ENCODE measurements at regions not wholly inside any gene's neighbourhood (a gene's known extent, or its start where the extent isn't known, plus 50 kb on each side); places are given as distances from the start of the nearest gene placed in this dataset.
A peak's percentile ranks its signal among the peaks of the same experiment; 100 is the strongest.

DNA sequence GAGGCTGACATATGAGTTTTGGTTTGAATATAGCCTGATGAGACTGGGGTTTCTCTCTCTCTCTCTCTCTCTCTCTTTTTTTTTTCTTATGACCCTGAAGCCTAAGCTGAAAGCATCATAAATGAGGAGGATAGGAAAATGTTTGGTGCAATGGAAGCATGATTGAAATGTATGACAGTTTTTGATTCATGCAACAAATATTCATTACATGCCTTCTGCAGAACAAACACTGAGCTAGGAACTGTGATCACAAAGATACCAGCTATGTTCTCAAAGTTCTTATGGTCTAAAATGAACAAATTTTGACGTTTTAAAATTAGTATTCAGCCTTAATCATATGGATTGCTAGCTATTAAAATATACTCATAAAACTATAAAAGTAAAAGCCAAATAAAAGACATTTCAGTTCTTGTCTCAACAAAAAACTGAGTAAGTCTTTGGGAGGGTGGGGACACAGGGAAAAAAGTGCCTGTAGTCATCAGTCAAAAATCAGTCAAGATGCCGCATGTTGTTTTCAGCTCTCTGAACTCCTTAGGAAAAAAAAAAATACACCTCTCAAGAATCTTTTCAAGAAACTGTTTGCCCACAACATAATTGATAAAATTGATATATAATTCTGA is 57.2 kb downstream of the NKX6-1 start:
- DNase-seq = no peak

DNA sequence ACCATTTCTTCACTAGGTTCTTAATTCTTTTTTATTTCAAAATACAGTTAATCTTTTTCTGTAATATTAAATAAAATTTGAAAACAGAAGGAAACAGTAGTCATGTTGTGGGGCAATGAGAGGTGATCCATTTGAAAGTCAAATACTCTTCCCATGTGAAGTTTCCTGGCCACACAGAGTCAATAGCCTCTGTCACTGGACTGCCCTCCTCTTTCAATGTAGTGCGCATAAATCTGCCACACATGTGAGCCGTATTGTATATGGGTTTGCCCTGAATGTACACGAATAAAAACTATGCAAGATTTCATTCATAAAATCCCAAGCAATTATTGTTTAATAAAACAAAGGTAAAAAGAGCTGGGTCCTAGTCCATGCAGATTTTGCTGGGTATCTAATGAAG is 59.1 kb downstream of the NKX6-1 start:
- DNase-seq = no peak

DNA sequence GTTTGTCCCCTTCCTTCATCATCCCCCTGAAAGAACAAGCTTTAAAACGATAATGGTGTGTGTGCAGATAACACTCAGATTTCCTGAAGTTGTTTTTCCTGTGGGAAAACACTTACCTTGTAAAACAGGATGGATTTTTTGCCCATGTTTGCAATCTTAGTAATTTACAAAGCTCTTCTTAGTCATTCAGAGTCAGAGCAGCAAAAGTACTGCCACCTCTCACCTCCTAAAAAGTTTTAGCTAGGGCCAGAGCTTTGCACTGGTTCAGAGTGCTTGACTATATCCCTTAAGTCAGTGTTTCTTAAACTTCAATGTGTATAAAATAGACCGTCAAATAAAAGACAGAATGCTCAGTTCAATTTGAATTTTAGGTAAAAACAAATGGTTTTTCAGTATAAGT is 62.3 kb downstream of the NKX6-1 start:
- no peak for DNase-seq

DNA sequence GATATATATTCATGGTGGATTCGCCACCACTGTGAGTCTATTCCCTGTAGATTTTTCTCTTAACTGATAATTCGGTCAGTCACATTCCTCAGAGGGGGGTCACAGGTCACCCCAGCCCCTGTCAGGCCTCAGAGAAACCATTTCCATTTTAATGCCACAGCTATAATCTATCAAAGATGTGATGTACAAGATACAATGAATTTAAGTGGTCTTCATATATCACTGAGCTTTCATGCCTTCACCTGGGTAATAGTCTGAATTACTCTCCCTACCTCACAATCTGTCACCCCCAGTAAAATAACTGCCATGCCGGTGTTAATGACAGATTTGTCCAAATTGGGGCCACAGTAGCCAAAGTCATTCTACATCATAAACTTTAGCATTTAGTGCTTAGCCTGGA is 64.7 kb downstream of the NKX6-1 start:
- no peak for DNase-seq

DNA sequence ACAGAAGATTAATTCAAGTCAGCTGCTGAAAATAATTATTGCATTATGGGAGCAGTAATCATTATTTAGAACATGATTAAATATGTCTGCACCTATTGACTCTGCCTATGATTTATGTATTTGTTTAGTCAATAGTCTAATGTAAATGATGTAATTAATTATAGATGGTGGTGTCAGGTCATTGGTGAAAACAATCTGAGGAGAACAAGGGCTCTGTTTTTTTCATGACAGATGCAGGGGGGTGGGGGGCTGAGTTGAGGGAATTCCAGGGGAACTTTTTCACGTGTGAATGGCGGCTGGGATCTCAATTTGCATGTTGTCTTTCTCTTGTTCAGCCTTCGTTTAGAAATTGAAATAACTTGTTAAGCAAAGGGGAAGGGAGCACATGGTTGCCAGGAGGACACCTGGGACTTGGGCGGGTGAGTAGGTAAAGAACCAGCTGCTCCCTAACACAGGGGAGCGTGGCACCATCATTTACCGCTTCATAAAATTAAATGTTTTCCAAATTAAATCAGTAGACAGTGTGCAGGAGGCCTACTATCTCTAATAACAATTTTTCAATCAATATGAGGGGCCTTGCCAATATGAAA is 65.4 kb downstream of the NKX6-1 start:
- DNase-seq = no peak

DNA sequence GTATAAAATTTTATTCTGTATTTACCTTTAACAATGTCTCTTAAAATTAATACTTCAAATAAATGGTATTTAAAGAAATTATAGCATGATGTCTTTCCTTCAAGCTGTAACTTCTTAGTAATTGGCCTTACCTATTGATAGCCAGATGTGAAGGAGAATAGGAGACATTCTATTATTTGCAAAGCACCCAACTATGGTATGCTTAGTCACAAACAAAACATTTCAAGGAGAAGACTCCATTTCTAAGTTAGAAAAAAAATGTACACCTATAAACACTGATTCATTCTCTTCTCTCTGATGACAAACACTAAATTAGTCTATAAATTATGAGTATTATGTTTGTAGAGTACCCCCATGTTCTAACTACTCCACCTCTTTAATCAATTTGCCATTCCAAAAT is 66.4 kb downstream of the NKX6-1 start:
- no peak for DNase-seq

DNA sequence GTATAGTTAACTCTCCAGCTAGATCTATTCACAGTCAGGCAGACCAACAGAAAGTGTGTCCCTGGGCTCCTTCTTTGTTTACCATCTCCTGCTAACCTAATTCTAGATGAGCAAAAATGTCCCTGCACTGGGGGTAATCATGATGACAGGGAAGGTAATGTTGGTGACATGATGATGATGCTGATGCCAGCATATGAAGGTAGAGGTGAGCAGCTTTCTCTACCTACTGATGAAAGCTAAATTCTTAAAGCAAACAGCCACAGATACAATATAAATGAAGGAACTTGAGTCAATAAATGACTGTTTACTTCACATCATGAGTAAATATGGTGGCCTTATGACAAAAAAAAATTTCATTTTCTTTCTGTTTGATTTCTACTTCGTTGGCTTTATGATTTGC is 78.5 kb downstream of the NKX6-1 start:
- no peak for DNase-seq

DNA sequence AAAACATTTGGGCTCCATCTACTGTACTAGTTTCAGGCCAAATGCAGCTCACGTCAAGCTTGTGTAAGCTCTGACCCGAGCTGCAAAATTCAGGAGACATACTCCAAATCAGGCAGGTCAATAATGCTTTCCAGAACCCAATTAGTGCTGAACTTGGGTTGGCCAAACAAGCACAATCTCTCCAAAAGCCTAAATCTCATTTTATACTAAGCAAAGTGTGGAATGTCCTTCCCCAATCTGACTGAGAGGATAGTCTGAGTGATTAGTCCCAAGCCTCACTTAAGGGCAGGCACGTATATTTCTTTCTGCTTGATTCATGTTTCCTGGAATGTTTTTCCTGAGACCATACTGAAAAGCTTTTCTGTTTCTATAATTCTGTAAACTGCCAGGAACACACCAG is 79.9 kb downstream of the NKX6-1 start:
- DNase-seq = no peak

DNA sequence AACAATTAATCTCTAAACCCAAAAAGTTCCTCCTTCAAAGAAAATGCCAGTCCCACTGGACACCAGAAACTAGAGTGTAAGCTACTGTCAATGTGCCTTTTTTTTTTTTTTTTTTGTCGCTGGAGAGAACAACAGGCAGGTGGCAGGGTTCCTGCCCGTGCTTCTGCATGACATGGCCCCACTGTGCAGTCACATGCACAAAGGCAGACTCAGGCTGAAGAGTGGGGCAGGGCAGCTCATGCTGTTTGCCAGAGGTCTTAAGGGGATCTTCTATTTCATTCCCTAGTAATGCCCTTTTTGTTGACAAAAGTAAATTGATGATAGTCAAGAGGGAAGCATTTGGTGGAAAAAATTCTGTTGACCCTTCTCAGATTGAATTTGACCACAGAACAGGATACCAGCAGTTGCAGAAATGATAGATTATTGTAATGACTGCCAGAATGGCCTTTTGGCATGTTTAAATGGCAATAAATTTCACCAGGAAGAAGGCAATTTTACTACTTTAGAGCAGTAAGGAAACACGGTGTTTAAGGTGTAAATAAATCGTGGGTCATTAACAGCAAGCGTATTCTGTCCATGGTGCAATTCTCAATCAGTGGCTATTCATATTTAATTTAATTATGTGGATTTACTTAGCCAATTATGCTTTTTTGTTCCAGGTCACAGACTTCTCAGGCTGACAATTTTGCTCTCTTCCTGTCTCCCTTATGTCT is 80.9 kb downstream of the NKX6-1 start:
- DNase-seq = no peak

DNA sequence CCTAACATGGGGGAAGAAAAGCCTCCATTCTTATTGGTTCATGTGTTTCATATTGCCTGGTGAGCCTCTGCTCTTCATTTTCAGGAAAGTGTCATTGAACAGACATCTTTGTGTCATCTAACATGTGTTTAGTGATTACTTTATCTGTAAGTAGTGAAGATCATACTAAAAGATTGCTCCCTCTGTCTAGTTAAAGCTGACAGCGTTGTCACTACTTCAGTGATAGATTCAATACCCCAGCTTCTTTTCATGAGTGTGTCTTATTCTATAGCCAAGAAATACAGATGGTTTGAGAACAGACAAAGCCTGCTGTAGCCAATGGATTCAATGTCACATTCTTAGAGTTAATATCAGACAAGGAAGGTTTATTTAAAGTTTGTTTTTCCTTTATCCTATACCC is 85.1 kb downstream of the NKX6-1 start:
- DNase-seq = no peak

DNA sequence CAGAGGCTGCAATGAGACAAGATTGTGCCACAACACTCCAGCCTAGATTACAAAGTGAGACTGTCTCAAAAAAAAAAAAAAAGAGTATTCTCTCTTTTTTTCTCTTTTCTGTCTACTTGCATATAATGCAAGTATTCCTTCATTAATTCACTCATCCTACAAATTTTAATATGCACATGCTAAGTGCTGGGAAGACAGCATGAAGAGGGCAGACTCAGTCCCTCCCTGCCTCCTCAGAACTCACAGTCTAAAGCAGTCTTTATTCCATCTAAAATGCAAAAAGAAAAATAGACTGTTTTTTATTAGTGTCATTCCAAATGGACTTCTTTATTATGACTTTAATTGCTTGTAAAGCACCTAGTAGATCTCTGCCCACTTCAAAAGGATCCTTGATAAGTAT is 85.6 kb downstream of the NKX6-1 start:
- no peak for DNase-seq

DNA sequence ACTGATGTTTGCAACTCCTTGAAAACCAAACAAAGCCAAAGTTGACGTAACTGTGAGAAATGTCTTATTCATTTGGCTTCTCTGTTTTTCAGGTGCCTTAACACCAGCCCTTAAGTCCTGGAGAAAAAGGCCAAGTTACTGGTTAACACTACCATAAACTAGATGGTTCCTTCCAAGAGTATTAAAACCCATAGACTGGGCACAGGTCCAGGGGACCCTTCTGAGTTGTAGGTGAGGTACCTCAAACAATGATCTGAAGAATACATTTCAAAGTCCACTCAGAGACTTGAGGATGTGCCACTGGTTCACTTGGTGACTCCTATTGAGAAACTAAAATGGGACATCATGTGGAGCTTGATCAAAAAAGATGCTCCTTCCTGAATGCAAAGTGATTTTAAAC is 87.0 kb downstream of the NKX6-1 start:
- DNase-seq = no peak

DNA sequence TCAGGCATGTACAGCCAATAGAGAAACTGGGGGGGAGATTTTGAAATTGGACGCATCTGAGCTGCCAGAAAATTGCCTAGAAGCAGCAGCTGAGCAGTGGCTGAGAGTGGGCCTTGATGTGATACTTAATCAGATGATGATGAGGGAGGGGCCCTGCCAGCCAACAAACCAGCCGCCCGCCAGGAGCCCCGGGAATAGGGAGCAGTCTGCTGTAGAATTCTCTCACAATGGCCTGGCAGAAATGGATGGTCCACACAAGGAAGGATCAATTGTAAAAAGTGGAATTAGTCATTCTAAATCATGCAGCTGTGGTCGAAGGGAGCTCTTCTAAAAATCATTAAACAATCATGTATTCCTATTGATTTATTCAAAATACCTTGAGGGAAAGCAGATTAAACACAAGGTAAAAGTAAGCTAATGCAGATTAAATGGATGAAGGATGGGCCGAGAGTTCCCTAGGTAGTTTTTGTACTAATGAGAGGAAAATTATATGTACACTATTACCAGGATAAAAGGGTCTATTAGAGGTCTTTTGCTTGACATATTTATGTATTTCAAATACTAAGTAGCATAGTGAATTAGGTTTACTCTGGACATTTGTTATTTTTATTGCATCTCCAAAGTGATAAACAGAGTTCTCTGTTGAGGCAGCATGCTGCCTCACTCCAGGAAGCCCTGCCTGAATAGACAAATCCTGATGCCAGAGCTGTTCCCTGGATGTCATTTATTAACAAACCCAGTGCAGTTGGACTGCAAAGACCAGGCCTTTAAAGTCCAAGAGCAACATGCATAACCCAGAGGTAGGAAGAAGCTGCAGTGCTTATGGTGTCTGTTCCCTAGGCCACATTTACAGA is 91.3 kb downstream of the NKX6-1 start:
- DNase-seq = no peak

DNA sequence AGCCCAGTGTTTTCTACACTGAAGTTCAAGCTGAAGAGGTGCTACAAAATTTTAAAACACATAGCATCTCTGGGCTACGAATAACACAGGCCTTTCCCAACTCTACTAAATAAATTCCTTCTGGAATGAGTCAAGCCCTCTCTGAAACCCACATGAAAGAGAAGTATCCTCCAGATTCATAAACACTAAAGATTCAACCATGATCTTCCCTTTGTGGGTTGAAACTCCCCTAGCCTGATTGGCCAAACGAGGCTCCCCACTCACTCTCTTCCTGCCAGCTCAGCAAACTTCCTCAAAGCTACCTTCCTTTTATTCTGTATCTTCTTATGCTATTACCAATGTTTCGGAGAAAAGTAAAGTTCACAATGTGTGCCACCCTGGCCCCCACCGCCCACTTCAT is 95.4 kb downstream of the NKX6-1 start:
- DNase-seq = no peak

DNA sequence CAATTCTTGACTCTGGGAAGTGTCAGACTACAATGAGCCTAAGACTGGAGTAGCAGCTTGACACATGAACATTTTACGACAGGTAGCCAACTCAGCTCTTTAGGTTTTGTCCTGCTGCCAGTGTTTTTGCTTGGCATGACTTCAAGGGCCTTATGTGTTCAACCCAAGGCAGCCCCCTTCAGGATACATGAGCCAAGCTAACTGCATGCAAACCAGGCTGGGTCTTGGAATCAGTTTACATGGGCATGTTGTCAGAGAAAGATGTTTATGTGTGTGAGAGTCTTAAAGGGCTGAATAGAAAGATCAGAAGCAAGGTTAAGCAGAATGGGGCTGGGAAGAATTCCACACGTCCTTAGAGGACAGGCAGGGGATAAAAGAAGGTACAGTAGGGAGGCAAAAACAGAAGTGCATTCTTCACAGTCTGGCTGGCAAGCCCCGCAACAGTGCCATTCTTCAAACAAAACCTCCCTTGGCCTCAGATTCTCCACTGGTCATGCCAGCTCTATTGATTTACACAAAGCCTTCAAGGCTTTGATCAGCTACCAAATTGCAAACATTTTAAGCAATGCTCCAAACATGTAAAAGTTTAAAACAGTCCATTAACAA is 97.3 kb downstream of the NKX6-1 start:
- DNase-seq = peak; percentile 26

DNA sequence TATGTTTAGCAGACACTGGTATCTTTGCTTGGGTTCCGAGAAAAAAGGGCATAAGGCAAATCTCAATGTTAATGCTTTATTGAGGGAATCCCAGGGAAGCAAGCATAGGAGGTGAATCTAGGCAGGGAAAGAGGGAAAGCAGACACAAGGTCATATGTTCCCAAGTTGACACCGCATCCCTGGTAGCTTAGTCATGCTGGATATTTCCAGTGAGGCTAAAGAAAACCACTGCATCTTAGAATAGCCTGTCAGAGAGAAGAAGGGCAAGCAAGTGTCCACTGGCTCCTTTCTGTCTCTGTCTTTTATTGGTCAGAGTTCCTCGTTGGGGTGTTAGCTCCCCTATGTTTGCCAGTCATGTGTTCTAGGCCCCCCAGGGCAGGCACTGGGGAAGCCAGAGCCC is 104.7 kb downstream of the NKX6-1 start:
- no peak for DNase-seq

DNA sequence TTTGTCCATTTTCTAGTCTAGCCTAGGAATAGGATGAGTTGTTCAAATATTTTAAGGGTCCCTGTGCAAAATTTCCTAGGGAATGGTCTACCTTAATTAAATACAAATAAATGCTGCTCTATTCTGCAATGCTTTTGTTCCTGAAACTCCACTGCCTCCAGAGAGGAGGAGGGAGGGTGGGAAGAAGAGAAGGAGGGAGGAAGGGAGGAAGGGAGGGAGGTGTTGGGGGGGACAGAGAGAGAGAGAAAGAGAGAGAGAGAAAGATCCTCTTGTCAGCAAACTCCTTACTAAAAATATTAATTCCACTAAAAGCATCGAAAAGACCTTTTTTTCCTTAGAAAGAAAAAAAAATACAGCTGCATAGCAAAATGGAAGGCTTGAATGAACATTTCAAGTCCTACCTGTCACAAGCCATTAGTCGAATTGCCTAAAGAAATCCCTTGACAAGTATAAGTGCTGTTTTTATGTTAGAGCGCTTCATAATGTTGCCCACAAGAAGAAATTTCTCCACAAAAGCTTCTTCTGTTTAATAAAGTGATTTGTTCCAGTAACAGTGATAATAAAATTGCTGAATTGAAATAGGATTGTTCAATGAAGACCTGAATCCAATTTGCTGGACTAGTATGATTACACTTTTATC is 106.0 kb downstream of the NKX6-1 start:
- no peak for DNase-seq

DNA sequence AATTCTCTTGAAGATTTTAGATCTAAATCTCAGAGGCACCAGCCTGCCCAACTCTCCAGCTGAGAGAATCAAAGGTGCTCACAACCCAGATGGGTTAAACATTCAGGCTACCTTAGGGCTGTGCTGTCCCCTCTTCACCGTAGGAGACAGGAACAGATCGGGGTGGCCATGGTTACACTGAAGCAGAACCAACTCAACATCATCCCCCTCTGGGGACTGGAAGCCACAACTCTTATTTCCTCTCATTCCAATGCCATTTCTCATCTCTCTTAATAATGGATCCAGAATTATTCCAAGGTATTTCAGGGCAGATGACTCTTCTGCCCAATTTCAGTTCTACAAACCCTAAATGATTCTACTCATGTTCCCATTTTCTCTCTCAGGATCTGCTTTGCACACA is 109.7 kb downstream of the NKX6-1 start:
- no peak for DNase-seq

DNA sequence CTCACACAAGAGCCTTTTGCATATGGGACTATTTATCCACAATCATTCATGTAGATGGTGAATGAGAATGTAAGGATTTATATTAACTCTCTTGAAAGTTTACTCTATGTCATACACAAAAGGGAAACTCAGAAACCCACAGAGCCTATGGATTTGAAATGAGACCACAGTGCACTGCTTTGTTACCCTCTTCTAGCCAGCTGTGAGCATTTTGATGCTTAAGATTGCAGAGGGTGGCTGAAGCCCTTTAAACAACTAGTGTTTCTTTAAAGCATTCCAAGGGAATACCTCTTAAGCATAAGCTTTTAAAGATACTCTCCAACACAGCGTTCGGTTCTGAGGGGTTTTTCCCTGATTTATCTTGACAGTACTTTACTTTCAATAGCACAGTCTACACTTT is 113.9 kb downstream of the NKX6-1 start:
- no peak for DNase-seq

DNA sequence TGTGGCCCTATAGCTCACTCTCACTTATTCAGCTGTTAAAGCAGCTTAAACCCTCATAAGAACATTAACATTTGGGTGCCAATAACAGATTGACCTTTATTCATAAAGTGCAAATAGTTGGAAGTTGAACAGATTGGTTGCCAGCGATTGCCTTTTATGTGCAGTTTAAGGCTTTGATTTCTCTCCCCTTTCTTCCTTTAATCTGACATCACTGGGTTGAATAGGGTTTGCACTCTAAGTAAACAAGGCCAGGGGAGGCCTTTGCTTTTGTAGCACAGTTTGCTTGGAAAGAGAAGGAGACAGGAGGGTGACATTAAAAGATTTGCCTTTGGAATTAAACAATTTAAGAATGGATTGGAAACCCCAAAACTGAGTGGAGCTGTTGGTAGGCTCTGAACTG is 114.3 kb downstream of the NKX6-1 start:
- no peak for DNase-seq

DNA sequence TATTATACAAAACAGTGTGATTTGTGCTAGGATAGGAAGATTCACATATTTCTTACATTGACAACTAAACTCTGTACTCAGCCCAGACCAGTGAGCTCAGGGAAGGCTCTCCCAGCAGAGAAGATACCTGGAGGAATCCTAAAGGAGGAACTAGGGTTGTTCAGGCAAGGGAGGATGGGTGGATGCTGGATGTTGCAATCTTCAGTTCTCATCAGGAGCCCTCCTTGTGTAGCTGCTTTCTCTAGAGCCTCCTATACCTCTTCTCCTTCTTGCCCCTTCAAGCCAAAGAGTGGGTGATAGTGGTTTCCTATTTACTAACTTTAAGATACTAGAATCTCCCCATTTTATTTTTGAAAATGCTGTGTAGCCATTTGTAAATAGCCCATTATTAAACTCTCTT is 117.3 kb downstream of the NKX6-1 start:
- DNase-seq = no peak

DNA sequence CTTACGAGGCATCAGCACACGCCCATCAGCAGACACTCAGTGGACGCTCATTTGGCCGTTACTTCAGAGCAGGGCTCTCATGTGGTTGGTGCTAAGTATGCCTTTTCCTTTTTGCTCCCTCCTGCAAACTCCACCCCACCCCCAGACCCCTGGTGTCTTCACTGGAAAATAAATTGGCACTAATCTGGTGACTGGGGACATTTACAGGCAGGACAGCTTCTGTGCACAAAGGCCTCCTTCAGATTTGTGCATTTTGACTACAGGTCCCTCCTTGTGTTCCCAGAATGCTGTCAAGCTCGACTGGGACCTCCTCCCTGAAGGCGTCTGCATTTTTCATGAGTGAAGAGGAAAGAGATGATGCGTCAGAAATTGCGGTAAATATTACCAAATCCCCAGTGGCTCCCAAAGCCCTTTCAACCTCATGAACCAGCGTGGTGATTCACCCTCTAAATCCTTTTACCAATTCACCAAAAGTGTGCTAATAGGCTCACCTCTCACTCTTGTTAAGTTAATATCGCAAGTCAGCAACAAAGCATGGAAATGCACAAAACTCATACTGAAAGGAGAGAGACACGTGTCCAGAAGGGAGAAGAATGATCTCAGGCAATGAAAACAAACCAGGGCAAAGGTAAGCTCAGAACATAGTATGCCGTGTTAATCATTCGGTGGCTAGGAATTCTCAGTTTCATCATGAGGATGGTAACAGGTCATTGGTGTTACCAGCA is 119.0 kb downstream of the NKX6-1 start:
- DNase-seq = no peak

Measured in femur (tissue), 1 donor.